ENCODE measurements at regions not wholly inside any gene's neighbourhood (a gene's known extent, or its start where the extent isn't known, plus 50 kb on each side); places are given as distances from the start of the nearest gene placed in this dataset.

DNA sequence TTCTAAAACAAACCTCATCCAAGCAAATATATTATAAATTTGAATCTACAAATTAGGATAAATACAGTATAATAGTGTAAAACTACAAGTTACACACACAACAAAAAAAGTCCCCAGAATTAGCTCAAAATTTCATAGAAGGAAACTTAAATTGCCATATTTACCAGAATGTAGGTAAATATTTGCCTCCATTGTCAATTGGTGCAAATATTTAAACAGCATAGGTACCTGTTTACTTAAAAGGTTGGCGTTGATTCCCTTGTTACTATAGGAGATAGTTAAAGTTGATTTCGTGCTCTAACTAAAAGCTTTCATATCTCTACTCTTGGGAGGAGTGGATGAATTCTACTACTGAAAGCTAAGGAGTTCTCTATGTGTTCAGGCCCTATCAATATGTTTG, 111.6 kb upstream of the TENT5A start:
- Histone ChIP-seq H3K23ac (ENCODE audit: insufficient read length, low read depth, low read length) (no peak overlapping the region), H3K4me1 (ENCODE audit: insufficient read depth, low read length) (0 out of 2 replicates have a peak, but pooled peaks cover 2% of the 10 kb centered on the region), H3K9me3 (ENCODE audit: control insufficient read depth, low read depth, low read length) (no peaks in the 10 kb centered on the region), H3K14ac (ENCODE audit: insufficient read depth, low read length) (no peak overlapping the region), H3K27me3 (ENCODE audit: insufficient read depth, low read length) (no peaks in the 10 kb centered on the region), H2BK12ac (ENCODE audit: insufficient read length, low read depth, low read length) (no peak overlapping the region), H2BK20ac (ENCODE audit: low read depth, low read length, poor library complexity, severe bottlenecking) (no peak overlapping the region), H3K27ac (ENCODE audit: insufficient read length, low read depth, low read length) (no peak overlapping the region), H2BK15ac (ENCODE audit: low read depth, low read length) (no peak overlapping the region), H3K9ac (ENCODE audit: extremely low read depth, insufficient read length, low read length) (no peak overlapping the region), H4K91ac (ENCODE audit: insufficient read length, low read depth, low read length) (no peak overlapping the region), H3K23me2 (ENCODE audit: insufficient read length, low read depth, low read length, poor library complexity, severe bottlenecking) (no peaks in the 10 kb centered on the region), H3K56ac (ENCODE audit: insufficient read length, low read depth, low read length) (no peak overlapping the region), H2BK120ac (ENCODE audit: low read depth, low read length, poor library complexity, severe bottlenecking) (no peak overlapping the region), H2AK5ac (ENCODE audit: insufficient read length, low read length) (no peak overlapping the region), H3K4ac (ENCODE audit: low read depth, low read length) (no peak overlapping the region), H3K79me1 (ENCODE audit: insufficient read depth, low read depth, low read length, poor library complexity, severe bottlenecking) (no peaks in the 10 kb centered on the region), H3T11ph (ENCODE audit: low read length) (no peak overlapping the region), H3K18ac (ENCODE audit: insufficient read length, low read depth, low read length) (no peak overlapping the region), H3K79me2 (ENCODE audit: insufficient read depth, low read length) (no peaks in the 10 kb centered on the region), H2BK5ac (ENCODE audit: insufficient read length, low read length) (no peak overlapping the region), H4K5ac (ENCODE audit: insufficient read length, low read depth, low read length) (no peak overlapping the region), H4K8ac (replicated peaks; ENCODE audit: insufficient read length, low read depth, low read length) (no peak overlapping the region), H3K4me2 (ENCODE audit: insufficient read depth, insufficient read length, low read length) (no peak overlapping the region), H2AFZ (ENCODE audit: low read length) (no peak overlapping the region), H4K20me1 (ENCODE audit: control insufficient read depth, insufficient read depth, insufficient read length) (no peaks in the 10 kb centered on the region)
- no peak for DNase-seq
- WGBS (ENCODE audit: extremely low coverage, insufficient read length, low lambda C conversion rate) = no CpG with 5 or more reads among the region's 2 CpGs
- Mint-ChIP-seq H3K9me3 (no peaks in the 10 kb centered on the region), H3K4me1 (peaks cover 7% of the 10 kb centered on the region in 2 experiments), H3K36me3 (ENCODE audit: insufficient read depth in 1 of 3, low read depth in 3 of 3) (no peaks in the 10 kb centered on the region), H3K4me3 (no peak overlapping the region), H3K27me3 (ENCODE audit: low read depth) (no peaks in the 10 kb centered on the region), H3K27ac (no peak overlapping the region)
- TF ChIP-seq, protein P1, sequence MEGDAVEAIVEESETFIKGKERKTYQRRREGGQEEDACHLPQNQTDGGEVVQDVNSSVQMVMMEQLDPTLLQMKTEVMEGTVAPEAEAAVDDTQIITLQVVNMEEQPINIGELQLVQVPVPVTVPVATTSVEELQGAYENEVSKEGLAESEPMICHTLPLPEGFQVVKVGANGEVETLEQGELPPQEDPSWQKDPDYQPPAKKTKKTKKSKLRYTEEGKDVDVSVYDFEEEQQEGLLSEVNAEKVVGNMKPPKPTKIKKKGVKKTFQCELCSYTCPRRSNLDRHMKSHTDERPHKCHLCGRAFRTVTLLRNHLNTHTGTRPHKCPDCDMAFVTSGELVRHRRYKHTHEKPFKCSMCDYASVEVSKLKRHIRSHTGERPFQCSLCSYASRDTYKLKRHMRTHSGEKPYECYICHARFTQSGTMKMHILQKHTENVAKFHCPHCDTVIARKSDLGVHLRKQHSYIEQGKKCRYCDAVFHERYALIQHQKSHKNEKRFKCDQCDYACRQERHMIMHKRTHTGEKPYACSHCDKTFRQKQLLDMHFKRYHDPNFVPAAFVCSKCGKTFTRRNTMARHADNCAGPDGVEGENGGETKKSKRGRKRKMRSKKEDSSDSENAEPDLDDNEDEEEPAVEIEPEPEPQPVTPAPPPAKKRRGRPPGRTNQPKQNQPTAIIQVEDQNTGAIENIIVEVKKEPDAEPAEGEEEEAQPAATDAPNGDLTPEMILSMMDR (conservative IDR thresholded peaks at IDR 0.05) = no peak

Measured in H9 (cell line).